Endothelial cell of umbilical vein (primary cell): ENCODE measurements at regions not wholly inside any gene's neighbourhood (a gene's known extent, or its start where the extent isn't known, plus 50 kb on each side); places are given as distances from the start of the nearest gene placed in this dataset.

Experiments used
- BruUV-seq: library from RNA; stranded (reverse); fragments of 400-500 nt; replicated peaks from 2 replicates; lab custom pipeline; 2021; lab: Mats Ljungman, UMichigan
- CTCF ChIA-PET: fragments of 300-600, 350-600 bp; sonication (Branson Sonifier 250); formaldehyde crosslinking; loops from one replicate; lab custom pipeline; 2021; ENCODE audit warnings: antibody characterized with exemption, inconsistent platforms; lab: Charles Lee
- POLR2A ChIA-PET: fragments of 300-600, 350-600 bp; sonication (Branson Sonifier 250); formaldehyde crosslinking; loops from one replicate; lab custom pipeline; 2021; ENCODE audit warnings: antibody characterized with exemption, inconsistent platforms; lab: Charles Lee
- DNase-seq: peaks from one replicate; pipeline ENCODE4 v3.0.0-alpha.2; 2011; ENCODE audit warnings: low read depth, low spot score
- FAIRE-seq: peaks from 2 replicates; lab custom pipeline; 2011; peaks lifted over from hg19 to GRCh38; lab: Jason Lieb, UNC
- H2AFZ ChIP-seq: 2 replicates; pipeline ENCODE4 v1.6.0; 2012; ENCODE audit warnings: low read depth, low read length, control low read depth, inconsistent platforms
- H3K27ac ChIP-seq: 2 replicates; pipeline ENCODE4 v1.5.1; 2011; ENCODE audit warnings: low read depth, mild to moderate bottlenecking, control low read depth, low read length, moderate library complexity; ENCODE audit not compliant: insufficient read depth
- H3K27me3 ChIP-seq, 2 experiments: 2 replicates each; pipeline versions ENCODE4 v1.6.0 to v1.6.1; 2011; ENCODE audit warnings: low read length in 2 of 2, mixed read lengths in 1 of 2; ENCODE audit not compliant: control insufficient read depth in 2 of 2, insufficient read depth in 2 of 2
- H3K36me3 ChIP-seq, 2 experiments: 2 replicates in 1 of 2; 3 replicates in 1 of 2; pipeline ENCODE4 v1.5.1; 2011; ENCODE audit warnings: low read length in 2 of 2, mild to moderate bottlenecking in 1 of 2, moderate library complexity in 1 of 2; ENCODE audit not compliant: control insufficient read depth in 2 of 2, insufficient read depth in 2 of 2; ENCODE audit errors: extremely low read depth in 1 of 2
- H3K4me1 ChIP-seq: 3 replicates; pipeline ENCODE4 v1.5.1; 2011; ENCODE audit warnings: mild to moderate bottlenecking, low read length; ENCODE audit not compliant: control insufficient read depth, insufficient read depth; ENCODE audit errors: extremely low read depth
- H3K4me2 ChIP-seq: 2 replicates; pipeline ENCODE4 v1.6.1; 2011; ENCODE audit warnings: low read length, control low read depth, mixed read lengths; ENCODE audit not compliant: insufficient read depth
- H3K4me3 ChIP-seq, 3 experiments: fragments of 200-600 bp in 1 of 3; sonication (generic), shearing (Covaris generic) in 1 of 3; replicated peaks in 1 of 3; 2 replicates each; pipeline ENCODE4 v1.5.1; 2011 to 2016; ENCODE audit warnings: control low read depth in 3 of 3, low read length in 3 of 3, mild to moderate bottlenecking in 2 of 3, inconsistent platforms in 1 of 3, low read depth in 1 of 3, moderate library complexity in 1 of 3; ENCODE audit not compliant: insufficient read depth in 1 of 3
- H3K79me2 ChIP-seq: 2 replicates; pipeline ENCODE4 v1.6.0; 2012; ENCODE audit warnings: low read length, inconsistent platforms; ENCODE audit not compliant: control insufficient read depth, insufficient read depth
- H3K9ac ChIP-seq: replicated peaks from 2 replicates; pipeline ENCODE3; 2011; ENCODE audit warnings: low read length, control low read depth; ENCODE audit not compliant: insufficient read depth; ENCODE audit errors: extremely low read depth
- H3K9me1 ChIP-seq: replicated peaks from 3 replicates; pipeline ENCODE4 v1.6.0; 2011; ENCODE audit warnings: mild to moderate bottlenecking, low read length; ENCODE audit not compliant: control insufficient read depth, insufficient read depth; ENCODE audit errors: extremely low read depth
- H3K9me3 ChIP-seq: replicated peaks from 2 replicates; pipeline ENCODE4 v1.5.1; 2012; ENCODE audit warnings: low read length, inconsistent platforms; ENCODE audit not compliant: control insufficient read depth, insufficient read depth
- H4K20me1 ChIP-seq: replicated peaks from 2 replicates; pipeline ENCODE3; 2011; ENCODE audit warnings: mild to moderate bottlenecking, low read length; ENCODE audit not compliant: control insufficient read depth, insufficient read depth; ENCODE audit errors: extremely low read depth
- CTCF ChIP-seq, 2 donors: IDR thresholded peaks; 1 replicate in 1 of 2; 2 replicates in 1 of 2; pipeline ENCODE4 v1.5.1; 2011; ENCODE audit warnings: low read length in 2 of 2, mild to moderate bottlenecking in 2 of 2, moderate library complexity in 2 of 2, control low read depth in 1 of 2, inconsistent platforms in 1 of 2, low read depth in 1 of 2; ENCODE audit not compliant: insufficient read depth in 1 of 2; ENCODE audit errors: extremely low read depth in 1 of 2
- EZH2 ChIP-seq: IDR thresholded peaks from 2 replicates; pipeline ENCODE4 v1.6.1; 2012; ENCODE audit warnings: borderline replicate concordance, low read depth, mild to moderate bottlenecking, moderate library complexity, low read length, inconsistent platforms; ENCODE audit not compliant: severe bottlenecking
- FOS ChIP-seq: IDR thresholded peaks from 2 replicates; pipeline ENCODE4 v1.6.1; 2011; ENCODE audit warnings: mild to moderate bottlenecking, low read length, moderate library complexity, borderline replicate concordance; ENCODE audit not compliant: insufficient read depth
- GATA2 ChIP-seq: IDR thresholded peaks from 2 replicates; pipeline ENCODE4 v1.7.0; 2011; ENCODE audit warnings: low read depth, mild to moderate bottlenecking, moderate library complexity, mixed read lengths, low read length; ENCODE audit not compliant: insufficient read length, insufficient read depth
- JUN ChIP-seq: IDR thresholded peaks from 2 replicates; pipeline ENCODE4 v1.6.1; 2011; ENCODE audit warnings: borderline replicate concordance, low read depth; ENCODE audit not compliant: insufficient read length, insufficient read depth
- MAX ChIP-seq: IDR thresholded peaks from 2 replicates; pipeline ENCODE4 v1.6.1; 2011; ENCODE audit not compliant: insufficient read depth, insufficient read length
- MYC ChIP-seq: IDR thresholded peaks from one replicate; pipeline ENCODE4 v1.6.1; 2011; ENCODE audit warnings: mild to moderate bottlenecking, low read depth, low read length
- POLR2A ChIP-seq: IDR thresholded peaks from 2 replicates; pipeline ENCODE4 v1.6.1; 2012; ENCODE audit warnings: low read depth, mild to moderate bottlenecking, control low read depth, low read length
- POLR2AphosphoS5 ChIP-seq: IDR thresholded peaks from 2 replicates; pipeline ENCODE4 v1.6.1; 2012; ENCODE audit warnings: low read depth, mild to moderate bottlenecking, control low read depth, low read length, moderate library complexity; ENCODE audit not compliant: insufficient read depth
- dilution Hi-C: fragments of 300-500 bp; cut with MboI; formaldehyde crosslinking; loops from one replicate; pipeline ENCODE4 v1.15.0; 2019; ENCODE audit warnings: low sequenced_read_pairs; ENCODE audit not compliant: extremely low pct_ligation_motif_present
- intact Hi-C: fragments of 100-400 bp; cut with micrococcal nuclease; formaldehyde crosslinking; loops from one replicate; pipeline ENCODE4 v1.10.0; 2022

- no peaks in the 10 kb centered on the region for H3K9me3 ChIP-seq
- H4K20me1 ChIP-seq, result no peaks in the 10 kb centered on the region
- POLR2A ChIA-PET, result no interaction called here
- TF ChIP-seq GATA2 (no peak), POLR2AphosphoS5 (no peak), POLR2A (no peak), CTCF (IDR thresholded peaks at IDR 0.05; ENCODE audit: extremely low read depth in 1 of 2, insufficient read depth in 1 of 2, low read depth in 1 of 2, low read length in 2 of 2) (no peak), FOS (no peak), MYC (no peak), JUN (no peak), MAX (no peak), EZH2 (no peak)
- H3K36me3 ChIP-seq, result no peaks in the 10 kb centered on the region
- H3K9me1 ChIP-seq, result no peaks in the 10 kb centered on the region
- H3K4me2 ChIP-seq, result no peak overlapping the region
- H2AFZ ChIP-seq, result no peak overlapping the region
- no peaks in the 10 kb centered on the region for H3K4me1 ChIP-seq
- no peaks in the 10 kb centered on the region for H3K79me2 ChIP-seq
- intact Hi-C loops (no loop called here), dilution Hi-C loops (no loop called here)
- H3K27ac ChIP-seq, result no peak overlapping the region
- no TSS peak for BruUV-seq
- no peak overlapping the region for H3K9ac ChIP-seq
- no peak for DNase-seq
- no peaks in the 10 kb centered on the region for H3K27me3 ChIP-seq
- FAIRE-seq, result no peak
- no peak overlapping the region for H3K4me3 ChIP-seq
- CTCF ChIA-PET, result interaction anchor here (1.6 kb wide), 1 partner anchor 14 kb away, joined by 3 read pairs; no protein-coding TSS in a partner anchor
Measured at GRCh38 chr13:105403086-105403485, 1132.4 kb downstream of the EFNB2 start.
